ENCODE measurements at regions not wholly inside any gene's neighbourhood (a gene's known extent, or its start where the extent isn't known, plus 50 kb on each side); places are given as distances from the start of the nearest gene placed in this dataset.
"Not testable (repeated sequence)": the region's sequence is repeated elsewhere in the genome, so short reads cannot be mapped to it uniquely, and the experiment has no call there.

GRCh38 chr6:157727629-157728182, 95.3 kb upstream of the SNX9 start:
- no peaks in the 10 kb centered on the region for H3K4me1 ChIP-seq (ENCODE audit: control insufficient read depth in 2 of 2, insufficient read depth in 2 of 2, low read length in 2 of 2)
- no peak overlapping the region for H3K4me3 ChIP-seq (ENCODE audit: low read length in 2 of 2)
- no peak overlapping the region for H3K27ac ChIP-seq (ENCODE audit: low read depth in 2 of 2, low read length in 2 of 2)
- no peaks in the 10 kb centered on the region for H3K27me3 ChIP-seq (ENCODE audit: control insufficient read depth in 2 of 2, insufficient read depth in 2 of 2, low read length in 2 of 2)
- H3K9me3 ChIP-seq (ENCODE audit: control insufficient read depth in 2 of 2, low read length in 2 of 2), result no peaks in the 10 kb centered on the region
- no peak overlapping the region for H3K9ac ChIP-seq (ENCODE audit: low read depth in 1 of 2, low read length in 2 of 2)
- no peaks in the 10 kb centered on the region for H3K36me3 ChIP-seq (ENCODE audit: control insufficient read depth in 2 of 2, insufficient read depth in 2 of 2, low read length in 2 of 2)

- H3K27me3 ChIP-seq (ENCODE audit: control insufficient read depth in 2 of 2, insufficient read depth in 2 of 2, low read length in 2 of 2), result no peaks in the 10 kb centered on the region
- H3K36me3 ChIP-seq (ENCODE audit: control insufficient read depth in 2 of 2, insufficient read depth in 2 of 2, low read length in 2 of 2), result no peaks in the 10 kb centered on the region
- H3K4me3 ChIP-seq (ENCODE audit: low read length in 2 of 2), result no peak overlapping the region
- H3K9me3 ChIP-seq (ENCODE audit: control insufficient read depth in 2 of 2, low read length in 2 of 2), result no peaks in the 10 kb centered on the region
- no peak overlapping the region for H3K9ac ChIP-seq (ENCODE audit: low read depth in 1 of 2, low read length in 2 of 2)
- no peak overlapping the region for H3K27ac ChIP-seq (ENCODE audit: low read depth in 2 of 2, low read length in 2 of 2)
- no peaks in the 10 kb centered on the region for H3K4me1 ChIP-seq (ENCODE audit: control insufficient read depth in 2 of 2, insufficient read depth in 2 of 2, low read length in 2 of 2)
Measured at GRCh38 chr6:157728183-157728881, 94.7 kb upstream of the SNX9 start.

- Histone ChIP-seq H3K27me3 (ENCODE audit: control insufficient read depth in 2 of 2, insufficient read depth in 2 of 2, low read length in 2 of 2) (no peaks in the 10 kb centered on the region), H3K4me3 (ENCODE audit: low read length in 2 of 2) (no peak overlapping the region), H3K4me1 (ENCODE audit: control insufficient read depth in 2 of 2, insufficient read depth in 2 of 2, low read length in 2 of 2) (no peaks in the 10 kb centered on the region), H3K9ac (ENCODE audit: low read depth in 1 of 2, low read length in 2 of 2) (no peak overlapping the region), H3K36me3 (ENCODE audit: control insufficient read depth in 2 of 2, insufficient read depth in 2 of 2, low read length in 2 of 2) (no peaks in the 10 kb centered on the region), H3K9me3 (ENCODE audit: control insufficient read depth in 2 of 2, low read length in 2 of 2) (no peaks in the 10 kb centered on the region), H3K27ac (ENCODE audit: low read depth in 2 of 2, low read length in 2 of 2) (no peak overlapping the region)
Measured at GRCh38 chr6:157731221-157731620, 91.8 kb upstream of the SNX9 start.

- Histone ChIP-seq H3K36me3 (ENCODE audit: control insufficient read depth in 2 of 2, insufficient read depth in 2 of 2, low read length in 2 of 2) (no peaks in the 10 kb centered on the region), H3K27ac (ENCODE audit: low read depth in 2 of 2, low read length in 2 of 2) (no peak overlapping the region), H3K9ac (ENCODE audit: low read depth in 1 of 2, low read length in 2 of 2) (no peak overlapping the region), H3K9me3 (ENCODE audit: control insufficient read depth in 2 of 2, low read length in 2 of 2) (no peaks in the 10 kb centered on the region), H3K4me3 (ENCODE audit: low read length in 2 of 2) (no peak overlapping the region), H3K27me3 (ENCODE audit: control insufficient read depth in 2 of 2, insufficient read depth in 2 of 2, low read length in 2 of 2) (no peaks in the 10 kb centered on the region), H3K4me1 (ENCODE audit: control insufficient read depth in 2 of 2, insufficient read depth in 2 of 2, low read length in 2 of 2) (no peaks in the 10 kb centered on the region)
Measured at GRCh38 chr6:157732007-157732406, 91.0 kb upstream of the SNX9 start.

GRCh38 chr6:157732416-157733161, 90.5 kb upstream of the SNX9 start:
- Histone ChIP-seq H3K27ac (ENCODE audit: low read depth in 2 of 2, low read length in 2 of 2) (no peak overlapping the region), H3K36me3 (ENCODE audit: control insufficient read depth in 2 of 2, insufficient read depth in 2 of 2, low read length in 2 of 2) (no peaks in the 10 kb centered on the region), H3K4me1 (ENCODE audit: control insufficient read depth in 2 of 2, insufficient read depth in 2 of 2, low read length in 2 of 2) (no peaks in the 10 kb centered on the region), H3K4me3 (ENCODE audit: low read length in 2 of 2) (no peak overlapping the region), H3K27me3 (ENCODE audit: control insufficient read depth in 2 of 2, insufficient read depth in 2 of 2, low read length in 2 of 2) (no peaks in the 10 kb centered on the region), H3K9ac (ENCODE audit: low read depth in 1 of 2, low read length in 2 of 2) (no peak overlapping the region), H3K9me3 (ENCODE audit: control insufficient read depth in 2 of 2, low read length in 2 of 2) (no peaks in the 10 kb centered on the region)

GRCh38 chr6:157736555-157736954, 86.5 kb upstream of the SNX9 start:
- not testable (repeated sequence) for H3K36me3 ChIP-seq (ENCODE audit: control insufficient read depth in 2 of 2, insufficient read depth in 2 of 2, low read length in 2 of 2); H3K4me1 ChIP-seq (ENCODE audit: control insufficient read depth in 2 of 2, insufficient read depth in 2 of 2, low read length in 2 of 2); H3K9ac ChIP-seq (ENCODE audit: low read depth in 1 of 2, low read length in 2 of 2); H3K27ac ChIP-seq (ENCODE audit: low read depth in 2 of 2, low read length in 2 of 2); H3K9me3 ChIP-seq (ENCODE audit: control insufficient read depth in 2 of 2, low read length in 2 of 2); H3K4me3 ChIP-seq (ENCODE audit: low read length in 2 of 2); H3K27me3 ChIP-seq (ENCODE audit: control insufficient read depth in 2 of 2, insufficient read depth in 2 of 2, low read length in 2 of 2)

- Histone ChIP-seq H3K27ac (ENCODE audit: low read depth in 2 of 2, low read length in 2 of 2) (no peak overlapping the region), H3K4me1 (ENCODE audit: control insufficient read depth in 2 of 2, insufficient read depth in 2 of 2, low read length in 2 of 2) (no peaks in the 10 kb centered on the region), H3K36me3 (ENCODE audit: control insufficient read depth in 2 of 2, insufficient read depth in 2 of 2, low read length in 2 of 2) (no peaks in the 10 kb centered on the region), H3K9me3 (ENCODE audit: control insufficient read depth in 2 of 2, low read length in 2 of 2) (no peaks in the 10 kb centered on the region), H3K27me3 (ENCODE audit: control insufficient read depth in 2 of 2, insufficient read depth in 2 of 2, low read length in 2 of 2) (no peaks in the 10 kb centered on the region), H3K4me3 (ENCODE audit: low read length in 2 of 2) (no peak overlapping the region), H3K9ac (ENCODE audit: low read depth in 1 of 2, low read length in 2 of 2) (no peak overlapping the region)
Measured at GRCh38 chr6:157741321-157741947, 81.6 kb upstream of the SNX9 start.

- no peak overlapping the region for H3K9ac ChIP-seq (ENCODE audit: low read depth in 1 of 2, low read length in 2 of 2)
- H3K4me1 ChIP-seq (ENCODE audit: control insufficient read depth in 2 of 2, insufficient read depth in 2 of 2, low read length in 2 of 2), result no peaks in the 10 kb centered on the region
- H3K27me3 ChIP-seq (ENCODE audit: control insufficient read depth in 2 of 2, insufficient read depth in 2 of 2, low read length in 2 of 2), result no peaks in the 10 kb centered on the region
- no peak overlapping the region for H3K27ac ChIP-seq (ENCODE audit: low read depth in 2 of 2, low read length in 2 of 2)
- no peak overlapping the region for H3K4me3 ChIP-seq (ENCODE audit: low read length in 2 of 2)
- no peaks in the 10 kb centered on the region for H3K9me3 ChIP-seq (ENCODE audit: control insufficient read depth in 2 of 2, low read length in 2 of 2)
- no peaks in the 10 kb centered on the region for H3K36me3 ChIP-seq (ENCODE audit: control insufficient read depth in 2 of 2, insufficient read depth in 2 of 2, low read length in 2 of 2)
Measured at GRCh38 chr6:157741948-157742556, 81.0 kb upstream of the SNX9 start.

GRCh38 chr6:157744102-157744601, 78.9 kb upstream of the SNX9 start:
- Histone ChIP-seq H3K4me3 (ENCODE audit: low read length in 2 of 2) (no peak overlapping the region), H3K36me3 (ENCODE audit: control insufficient read depth in 2 of 2, insufficient read depth in 2 of 2, low read length in 2 of 2) (no peaks in the 10 kb centered on the region), H3K4me1 (ENCODE audit: control insufficient read depth in 2 of 2, insufficient read depth in 2 of 2, low read length in 2 of 2) (no peaks in the 10 kb centered on the region), H3K9me3 (ENCODE audit: control insufficient read depth in 2 of 2, low read length in 2 of 2) (no peaks in the 10 kb centered on the region), H3K9ac (ENCODE audit: low read depth in 1 of 2, low read length in 2 of 2) (no peak overlapping the region), H3K27ac (ENCODE audit: low read depth in 2 of 2, low read length in 2 of 2) (no peak overlapping the region), H3K27me3 (ENCODE audit: control insufficient read depth in 2 of 2, insufficient read depth in 2 of 2, low read length in 2 of 2) (no peaks in the 10 kb centered on the region)

GRCh38 chr6:157746897-157747296, 76.1 kb upstream of the SNX9 start:
- H3K9ac ChIP-seq (ENCODE audit: low read depth in 1 of 2, low read length in 2 of 2), result no peak overlapping the region
- H3K36me3 ChIP-seq (ENCODE audit: control insufficient read depth in 2 of 2, insufficient read depth in 2 of 2, low read length in 2 of 2), result no peaks in the 10 kb centered on the region
- no peaks in the 10 kb centered on the region for H3K9me3 ChIP-seq (ENCODE audit: control insufficient read depth in 2 of 2, low read length in 2 of 2)
- H3K4me1 ChIP-seq (ENCODE audit: control insufficient read depth in 2 of 2, insufficient read depth in 2 of 2, low read length in 2 of 2), result no peaks in the 10 kb centered on the region
- no peaks in the 10 kb centered on the region for H3K27me3 ChIP-seq (ENCODE audit: control insufficient read depth in 2 of 2, insufficient read depth in 2 of 2, low read length in 2 of 2)
- no peak overlapping the region for H3K4me3 ChIP-seq (ENCODE audit: low read length in 2 of 2)
- no peak overlapping the region for H3K27ac ChIP-seq (ENCODE audit: low read depth in 2 of 2, low read length in 2 of 2)

Data from mucosa of rectum (tissue), 2 donors.